Brain pericyte (primary cell): ENCODE measurements at regions not wholly inside any gene's neighbourhood (a gene's known extent, or its start where the extent isn't known, plus 50 kb on each side); places are given as distances from the start of the nearest gene placed in this dataset.
"Not testable (repeated sequence)": the region's sequence is repeated elsewhere in the genome, so short reads cannot be mapped to it uniquely, and the experiment has no call there.

Experiments used
- DNase-seq: peaks from one replicate; pipeline ENCODE4 v3.0.0-alpha.2; 2012; ENCODE audit warnings: low read depth, low spot score

DNA sequence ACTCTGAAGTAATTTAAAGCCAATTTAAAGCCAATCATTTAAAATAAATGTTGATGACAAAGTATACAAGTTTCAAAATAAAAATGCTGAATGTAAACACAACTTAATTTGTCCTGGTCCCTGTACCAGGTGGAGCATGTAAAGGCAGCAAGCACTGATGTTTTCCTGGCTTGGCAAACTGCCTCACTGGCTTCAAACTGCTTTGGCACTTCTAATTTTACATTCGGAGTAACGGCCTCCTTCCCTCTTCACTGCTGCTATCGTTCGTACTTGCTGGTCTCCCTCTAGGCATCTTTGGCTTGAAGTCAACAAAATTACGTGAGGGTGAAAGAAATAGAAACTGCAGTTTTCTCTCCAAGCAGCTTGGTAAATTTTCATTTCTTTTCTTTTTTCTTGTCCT is 287.9 kb downstream of the LTN1 start:
- DNase-seq: no peak

GRCh38 chr21:28703861-28704260 is 288.8 kb downstream of the LTN1 start:
- DNase-seq: no peak

DNA sequence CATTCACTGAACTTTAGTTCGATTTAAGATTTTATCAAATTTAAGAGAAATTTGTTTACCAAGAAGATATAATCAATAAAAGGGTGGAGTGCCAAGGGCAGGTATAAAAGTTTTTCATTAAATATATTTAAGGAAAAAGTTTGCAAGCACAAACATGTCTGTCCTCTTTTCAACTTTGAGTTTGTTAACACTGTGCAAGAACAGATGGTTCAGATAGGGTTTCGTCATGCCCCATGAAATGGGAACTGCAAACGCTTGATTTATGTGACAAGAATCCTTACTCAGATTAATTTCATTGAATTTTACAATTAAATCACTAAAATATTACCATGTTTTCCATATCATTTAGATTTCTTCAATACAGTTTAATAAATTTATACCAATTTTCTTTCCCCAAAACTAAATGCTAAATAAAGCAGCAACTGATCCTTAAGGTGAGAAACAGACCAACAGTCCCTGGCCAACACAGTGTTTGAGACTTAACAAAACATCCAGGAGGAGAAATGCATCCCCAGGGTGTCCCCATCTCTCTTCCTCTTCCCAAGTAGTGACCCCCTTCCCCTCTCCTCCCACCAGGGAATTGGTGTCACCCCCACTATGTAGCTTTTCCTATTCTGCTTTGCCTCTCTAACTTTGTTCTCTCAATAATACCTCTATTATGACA is 292.9 kb downstream of the LTN1 start:
- no peak for DNase-seq

- no peak for DNase-seq
These were observed 293.5 kb downstream of the LTN1 start for GRCh38 chr21:28699186-28699585.

GRCh38 chr21:28696844-28697410 is 295.8 kb downstream of the LTN1 start:
- no peak for DNase-seq

- no peak for DNase-seq
These were observed 299.2 kb downstream of the LTN1 start for GRCh38 chr21:28693476-28693875.

GRCh38 chr21:28690196-28690595 is 302.5 kb downstream of the LTN1 start:
- no peak for DNase-seq

GRCh38 chr21:28688381-28688780 is 304.3 kb downstream of the LTN1 start:
- no peak for DNase-seq

GRCh38 chr21:28687586-28687985 is 305.1 kb downstream of the LTN1 start:
- no peak for DNase-seq

DNA sequence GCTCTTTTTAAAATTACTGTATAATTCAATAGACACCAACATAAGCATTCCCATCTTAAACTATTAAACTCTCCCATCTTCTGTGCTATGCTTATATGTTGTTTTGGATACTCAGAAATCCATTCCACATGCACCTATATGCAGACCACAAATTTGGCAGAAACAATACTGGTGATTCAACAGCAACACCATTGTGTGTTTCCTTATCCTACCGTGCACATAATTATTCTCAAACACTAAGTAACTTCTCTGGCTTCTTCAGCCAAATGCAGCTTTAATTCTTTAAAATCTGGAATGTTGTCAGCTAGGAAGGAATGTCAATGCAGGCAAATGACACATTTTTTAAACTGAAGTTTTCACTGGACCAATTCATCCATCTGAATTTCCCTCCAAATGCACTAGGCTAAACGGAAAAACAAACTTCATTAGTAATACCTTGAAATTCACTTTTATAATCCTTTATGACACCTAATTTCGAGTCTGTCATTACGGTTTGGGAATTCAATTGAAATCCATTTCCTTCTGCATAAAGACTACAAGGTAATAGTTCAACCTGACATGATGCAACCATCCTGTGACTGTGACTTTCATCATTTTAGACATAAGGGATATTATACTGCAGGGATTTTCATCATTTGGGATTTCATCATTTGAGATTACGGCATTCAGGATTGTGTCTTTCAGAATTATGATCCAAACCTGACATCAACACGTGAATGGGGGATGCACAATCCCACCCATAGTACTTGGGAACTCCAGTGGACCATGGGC is 308.5 kb downstream of the LTN1 start:
- no peak for DNase-seq

DNA sequence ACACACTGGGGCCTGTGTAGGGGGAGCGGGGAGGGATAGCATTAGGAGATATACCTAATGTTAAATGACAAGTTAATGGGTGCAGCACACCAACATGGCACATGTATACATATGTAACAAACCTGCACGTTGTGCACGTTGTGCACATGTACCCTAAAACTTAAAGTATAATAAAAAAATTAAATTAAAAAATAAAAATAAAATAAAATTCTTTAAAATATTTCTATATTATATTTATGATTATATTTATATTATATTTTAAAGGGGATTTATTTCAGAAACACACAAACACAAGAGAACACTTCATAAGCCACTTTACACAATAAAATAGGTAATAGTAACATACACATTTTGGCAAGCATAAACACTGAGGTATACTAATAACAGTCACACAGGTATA is 309.8 kb downstream of the LTN1 start:
- not testable (repeated sequence) for DNase-seq

DNA sequence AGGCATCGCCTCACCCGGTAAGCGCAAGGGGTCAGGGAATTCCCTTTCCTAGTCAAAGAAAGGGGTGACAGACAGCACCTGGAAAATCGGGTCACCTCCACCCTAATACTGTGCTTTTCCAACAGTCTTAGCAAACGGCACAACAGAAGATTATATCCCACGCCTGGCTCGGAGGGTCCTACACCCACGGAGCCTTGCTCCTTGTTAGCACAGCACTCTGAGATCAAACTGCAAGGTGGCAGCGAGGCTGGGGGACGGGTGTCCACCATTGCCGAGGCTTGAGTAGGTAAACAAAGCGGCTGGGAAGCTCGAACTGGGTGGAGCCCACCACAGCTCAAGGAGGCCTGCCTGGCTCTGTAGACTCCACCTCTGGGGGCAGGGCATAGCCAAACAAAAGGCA is 315.6 kb downstream of the LTN1 start:
- not testable (repeated sequence) for DNase-seq

- DNase-seq: no peak
These were observed 317.2 kb downstream of the LTN1 start for GRCh38 chr21:28675331-28676041.

DNA sequence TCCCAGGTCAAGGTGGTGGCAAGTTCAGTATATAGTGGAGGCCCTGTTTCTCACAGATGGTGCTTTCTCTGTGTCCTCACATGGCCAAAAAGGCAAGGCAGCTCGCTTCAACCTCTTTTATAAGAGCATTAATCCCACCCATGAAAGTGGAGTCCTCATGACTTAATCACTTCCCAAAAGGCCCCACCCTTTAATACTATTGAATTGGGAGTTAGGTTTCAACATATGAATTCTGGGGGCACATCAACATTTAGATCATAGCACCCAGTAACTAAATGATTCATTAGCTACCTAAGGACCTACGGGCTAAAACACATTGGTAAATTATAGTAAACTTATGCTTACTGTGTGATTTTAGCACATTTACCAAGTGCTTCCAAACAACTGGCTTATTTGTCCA is 317.9 kb downstream of the LTN1 start:
- no peak for DNase-seq

DNA sequence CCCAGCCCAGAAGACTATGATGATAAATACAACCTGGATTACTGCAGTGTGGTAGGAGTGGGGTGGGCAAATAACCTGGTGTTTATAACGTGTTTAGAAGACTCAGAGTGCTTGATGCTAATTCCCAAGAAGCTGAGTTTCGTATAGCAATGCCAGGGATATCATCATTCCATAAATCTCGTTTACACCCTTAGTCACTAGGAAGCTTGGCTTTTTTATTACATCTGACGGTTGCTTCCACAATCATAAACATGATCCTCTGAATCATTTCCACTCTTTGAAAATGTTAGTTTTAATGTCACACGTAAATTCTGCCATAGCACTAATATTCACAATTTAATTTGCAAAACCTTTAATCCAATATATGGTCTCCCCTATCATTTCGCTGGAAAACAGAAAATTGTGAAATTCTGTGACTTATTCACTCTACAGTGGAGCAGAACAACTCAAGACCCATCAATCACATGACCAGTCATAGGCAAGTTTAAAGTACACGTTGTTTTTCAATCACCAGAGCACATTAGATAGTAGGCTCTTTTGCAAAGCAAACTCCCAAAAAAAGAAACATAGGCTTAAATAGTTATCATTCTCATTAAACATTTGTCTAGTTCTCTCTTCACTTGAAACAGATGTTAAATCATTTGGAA is 321.0 kb downstream of the LTN1 start:
- no peak for DNase-seq

GRCh38 chr21:28669971-28670653 is 322.6 kb downstream of the LTN1 start:
- DNase-seq: no peak

DNA sequence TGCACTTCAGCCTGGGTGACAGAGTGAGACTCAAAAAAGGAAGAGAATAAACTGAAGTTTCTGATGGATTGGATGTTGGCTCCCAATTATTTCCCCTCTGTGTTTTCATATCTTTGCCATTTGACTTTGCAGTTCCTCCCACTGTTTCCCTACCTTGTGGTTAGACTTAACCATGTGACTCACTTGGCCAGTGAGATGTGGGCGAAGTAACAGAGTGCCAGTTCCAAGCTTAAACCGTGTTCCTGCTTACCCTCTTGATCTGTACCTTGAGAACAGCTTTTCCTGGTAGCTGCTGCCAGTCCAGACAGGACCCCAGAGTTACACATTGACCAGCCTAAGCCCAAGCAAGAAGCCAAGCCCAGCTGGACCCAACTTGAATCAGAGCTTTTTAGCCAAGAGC is 323.4 kb downstream of the LTN1 start:
- no peak for DNase-seq

GRCh38 chr21:28663754-28664153 is 328.9 kb downstream of the LTN1 start:
- no peak for DNase-seq

DNA sequence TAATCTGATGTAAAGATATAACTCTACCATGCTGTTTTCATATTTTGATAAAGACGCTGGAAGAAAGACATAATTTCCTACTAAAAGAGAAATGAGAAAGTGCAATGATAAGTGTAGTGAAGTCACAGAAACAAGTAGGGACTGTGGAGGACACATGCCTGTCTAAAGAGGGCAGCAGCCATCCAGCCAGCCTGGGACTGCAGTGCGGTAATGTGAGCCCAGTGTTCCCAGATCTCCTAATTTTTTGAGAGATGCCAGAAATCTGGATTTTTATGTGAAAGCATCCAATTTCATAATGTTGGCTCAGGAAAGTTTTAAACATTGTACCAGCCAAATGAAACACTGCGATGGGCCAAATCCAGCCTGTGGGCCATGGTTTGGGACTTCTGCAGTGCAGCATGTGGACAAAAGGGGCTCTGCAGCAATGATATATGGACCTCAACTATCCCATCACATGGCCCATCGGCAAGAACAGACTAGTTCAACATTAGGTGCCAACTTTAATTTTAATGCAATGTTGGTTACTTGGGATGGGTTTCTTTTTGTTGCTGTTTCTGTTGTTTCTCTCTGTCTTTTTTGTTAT is 329.5 kb downstream of the LTN1 start:
- no peak for DNase-seq

DNA sequence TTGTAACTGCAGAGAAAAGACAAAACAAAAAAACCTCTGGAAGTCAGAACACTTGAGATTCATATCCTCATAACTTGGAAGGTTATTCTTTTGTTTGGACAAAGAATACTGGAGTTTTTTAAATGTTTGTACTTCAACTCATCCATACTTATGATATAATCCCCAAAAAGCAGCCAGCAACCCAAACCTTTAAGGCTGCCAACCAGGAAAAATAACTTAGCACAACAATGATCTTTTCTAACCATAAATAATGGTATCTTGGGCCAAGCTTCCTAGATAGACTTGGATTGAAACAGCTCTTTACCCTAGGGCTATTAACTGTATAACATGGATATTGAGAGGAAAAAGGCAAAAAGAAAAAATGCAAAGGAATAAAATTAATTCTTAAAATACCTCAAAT is 335.1 kb downstream of the LTN1 start:
- no peak for DNase-seq

DNA sequence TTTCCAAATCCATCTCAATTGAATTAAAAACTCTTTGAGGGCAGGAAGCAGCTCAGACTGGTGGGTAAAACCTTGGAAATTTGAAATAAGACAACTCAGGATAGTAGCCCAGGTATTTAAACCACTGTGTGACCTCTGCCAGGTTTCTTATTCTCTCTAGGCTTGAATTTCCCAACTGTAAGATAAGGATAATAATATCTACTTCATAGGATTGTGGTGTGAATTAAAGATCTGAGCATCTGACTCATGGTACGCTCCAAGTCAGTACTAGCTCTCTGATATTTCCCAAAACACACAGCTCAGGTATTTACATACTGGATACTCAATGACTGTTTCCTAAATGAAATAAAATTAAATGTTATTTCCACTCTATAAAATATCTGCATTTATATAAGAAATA is 337.2 kb downstream of the LTN1 start:
- DNase-seq: no peak
